Vagina (tissue), 2 donors: ENCODE measurements at regions not wholly inside any gene's neighbourhood (a gene's known extent, or its start where the extent isn't known, plus 50 kb on each side); places are given as distances from the start of the nearest gene placed in this dataset.

Experiments used
- DNase-seq, 2 donors: peaks; one replicate each; pipeline ENCODE4 v3.0.0-alpha.2; 2017; ENCODE audit errors: extremely low spot score in 2 of 2
- H3K27ac ChIP-seq: fragments of 200-600 bp; sonication (generic); one replicate; pipeline ENCODE4 v1.5.1; 2019
- H3K27me3 ChIP-seq: fragments of 200-600 bp; sonication (generic); one replicate; pipeline ENCODE4 v1.5.1; 2019
- H3K36me3 ChIP-seq, 2 donors: fragments of 200-600 bp; sonication (generic); one replicate each; pipeline ENCODE4 v1.5.1; 2017 to 2019
- H3K4me1 ChIP-seq: fragments of 200-600 bp; sonication (generic); one replicate; pipeline ENCODE4 v1.5.1; 2019
- H3K4me3 ChIP-seq, 2 donors: fragments of 200-600 bp; sonication (generic); 1 replicate in 1 of 2; 2 replicates in 1 of 2; pipeline ENCODE4 v1.5.1; 2016 to 2019
- H3K9me3 ChIP-seq: fragments of 200-600 bp; sonication (generic); one replicate; pipeline ENCODE4 v1.5.1; 2019
- CTCF ChIP-seq, 3 experiments: fragments of 450-650 bp in 2 of 3; fragments of 200-600 bp in 1 of 3; sonication (generic) in 1 of 3; IDR thresholded peaks; one replicate each; pipeline ENCODE4 v1.5.1; 2017 to 2019; ENCODE audit warnings: antibody characterized with exemption in 3 of 3, mild to moderate bottlenecking in 2 of 3, moderate library complexity in 2 of 3
- POLR2A ChIP-seq, 2 donors: fragments of 450-650 bp; IDR thresholded peaks; one replicate each; pipeline ENCODE4 v1.6.1; 2017; ENCODE audit warnings: antibody characterized with exemption in 2 of 2, mild to moderate bottlenecking in 2 of 2, moderate library complexity in 2 of 2
- POLR2AphosphoS5 ChIP-seq, 2 donors: sonication (generic); formaldehyde crosslinking; IDR thresholded peaks; one replicate each; pipeline ENCODE4 v1.9.0; 2017; ENCODE audit warnings: antibody characterized with exemption in 2 of 2, mild to moderate bottlenecking in 2 of 2, low read depth in 1 of 2; ENCODE audit not compliant: insufficient read depth in 1 of 2
- intact Hi-C: fragments of 100-400 bp; cut with DNase I; formaldehyde crosslinking; loops from one replicate; pipeline ENCODE4 v1.15.1; 2023

DNA sequence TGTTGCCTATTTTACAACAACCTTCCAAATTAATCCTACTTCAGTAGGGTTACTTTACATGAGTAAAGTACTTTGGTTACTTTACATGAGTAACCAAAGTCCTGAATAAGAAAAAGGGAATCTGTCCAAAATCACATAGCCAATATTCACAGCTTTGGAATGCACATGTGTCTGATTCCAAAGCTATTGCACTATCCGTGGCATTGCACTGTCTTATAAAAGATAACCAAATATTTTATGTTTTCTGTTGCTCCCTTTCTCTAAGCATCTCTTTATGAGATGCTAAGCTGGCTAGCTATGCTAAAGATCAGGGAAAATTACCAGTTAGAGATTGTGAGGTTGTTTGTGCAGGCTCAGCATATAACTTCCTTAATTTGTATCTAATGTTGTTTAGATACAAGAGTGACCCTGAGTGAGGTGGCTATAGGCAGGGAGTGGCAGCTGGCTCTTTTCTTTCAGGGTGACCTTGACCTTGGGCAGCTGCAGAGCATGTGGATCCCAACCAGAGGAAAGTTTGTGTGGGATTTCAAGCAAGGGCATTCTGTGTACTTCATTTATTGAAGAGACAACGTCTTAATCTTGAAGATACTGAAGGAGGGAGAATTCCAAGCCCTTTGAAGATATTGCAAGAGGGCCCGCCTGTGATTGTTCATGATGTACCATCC lies 366.1 kb upstream of the ANKRD30A start:
- Histone ChIP-seq H3K4me1 (no peaks in the 10 kb centered on the region), H3K27ac (no peak overlapping the region), H3K4me3 (no peak overlapping the region), H3K36me3 (no peaks in the 10 kb centered on the region), H3K9me3 (no peaks in the 10 kb centered on the region), H3K27me3 (no peaks in the 10 kb centered on the region)
- TF ChIP-seq CTCF (IDR thresholded peaks at IDR 0.05) (no peak), POLR2AphosphoS5 (IDR thresholded peaks at IDR 0.05; ENCODE audit: insufficient read depth in 1 of 2, low read depth in 1 of 2) (no peak), POLR2A (IDR thresholded peaks at IDR 0.05) (no peak)
- no peak for DNase-seq
- intact Hi-C loops, result no loop called here

- no peak for DNase-seq
- Histone ChIP-seq H3K27me3 (no peaks in the 10 kb centered on the region), H3K4me3 (no peak overlapping the region), H3K4me1 (no peaks in the 10 kb centered on the region), H3K27ac (no peak overlapping the region), H3K36me3 (no peaks in the 10 kb centered on the region), H3K9me3 (no peaks in the 10 kb centered on the region)
- intact Hi-C loops, result no loop called here
- TF ChIP-seq POLR2AphosphoS5 (IDR thresholded peaks at IDR 0.05; ENCODE audit: insufficient read depth in 1 of 2, low read depth in 1 of 2), result no peak
- no peak for TF ChIP-seq CTCF (IDR thresholded peaks at IDR 0.05)
- TF ChIP-seq POLR2A (IDR thresholded peaks at IDR 0.05), result no peak
These were observed 377.1 kb upstream of the ANKRD30A start for GRCh38 chr10:36748128-36748871.

DNA sequence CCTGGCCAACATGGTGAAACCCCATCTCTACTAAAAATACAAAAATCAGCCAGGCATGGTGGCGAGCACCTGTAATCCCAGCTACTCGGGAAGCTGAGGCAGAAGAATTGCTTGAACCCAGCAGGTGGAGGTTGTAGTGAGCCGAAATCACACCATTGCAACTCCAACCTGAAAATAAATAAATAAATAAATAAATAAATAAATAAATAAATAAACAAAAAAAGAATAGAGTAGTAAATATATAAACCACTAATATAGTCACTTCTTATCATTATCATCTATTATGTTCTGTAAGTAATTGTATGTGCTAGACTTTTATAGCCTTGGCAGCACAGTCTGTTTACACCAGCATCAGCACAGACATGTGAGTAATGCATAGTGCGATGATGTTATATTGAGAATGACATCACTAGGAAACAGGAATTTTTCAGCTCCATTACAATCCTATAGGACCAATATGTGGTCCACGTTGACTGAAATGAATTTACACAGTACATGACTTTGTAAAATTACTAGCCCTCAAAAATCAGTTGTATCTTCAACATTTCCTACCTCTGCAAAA lies 385.4 kb upstream of the ANKRD30A start:
- H3K4me3 ChIP-seq, result no peak overlapping the region
- DNase-seq, result no peak
- TF ChIP-seq POLR2A (IDR thresholded peaks at IDR 0.05) (no peak), CTCF (IDR thresholded peaks at IDR 0.05) (no peak), POLR2AphosphoS5 (IDR thresholded peaks at IDR 0.05; ENCODE audit: insufficient read depth in 1 of 2, low read depth in 1 of 2) (no peak)
- intact Hi-C loops, result no loop called here
- H3K9me3 ChIP-seq, result no peaks in the 10 kb centered on the region
- H3K4me1 ChIP-seq, result no peaks in the 10 kb centered on the region
- H3K36me3 ChIP-seq, result no peaks in the 10 kb centered on the region
- H3K27me3 ChIP-seq, result no peaks in the 10 kb centered on the region
- H3K27ac ChIP-seq, result no peak overlapping the region

DNA sequence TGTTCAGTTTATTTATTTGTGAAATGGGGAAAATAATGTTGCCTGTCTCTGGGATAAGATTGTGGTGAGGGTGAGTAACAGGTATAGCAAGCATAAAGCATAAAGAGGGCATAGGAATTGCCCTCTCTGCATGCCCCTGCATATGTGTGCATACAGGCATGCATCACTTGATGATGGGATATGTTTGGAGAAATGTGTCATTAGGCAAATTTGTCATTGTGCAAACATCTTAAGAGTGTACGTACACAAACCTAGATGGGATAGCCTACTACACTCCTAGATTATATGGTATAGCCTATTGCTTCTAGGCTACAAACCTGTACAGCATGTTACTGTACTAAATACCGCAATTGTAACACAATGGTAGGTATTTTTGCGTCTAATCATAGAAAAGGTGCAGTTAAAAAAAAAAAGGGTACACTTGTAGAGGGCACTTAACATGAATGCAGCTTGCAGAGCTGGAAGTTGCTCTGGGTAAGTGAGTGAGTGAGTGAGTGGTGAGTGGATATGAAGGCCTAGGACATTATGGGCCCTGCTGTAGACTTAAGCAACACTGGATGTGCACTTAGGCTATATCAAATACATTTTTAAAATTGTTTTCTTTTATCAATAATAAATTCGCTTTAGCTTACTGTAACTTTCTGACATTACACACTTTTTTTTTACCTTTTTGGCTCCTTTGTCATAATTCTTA lies 386.5 kb upstream of the ANKRD30A start:
- H3K27me3 ChIP-seq, result no peaks in the 10 kb centered on the region
- no peak overlapping the region for H3K4me3 ChIP-seq
- H3K36me3 ChIP-seq, result no peaks in the 10 kb centered on the region
- no peaks in the 10 kb centered on the region for H3K4me1 ChIP-seq
- no peak for DNase-seq
- no peak for TF ChIP-seq POLR2AphosphoS5 (IDR thresholded peaks at IDR 0.05; ENCODE audit: insufficient read depth in 1 of 2, low read depth in 1 of 2)
- no peak for TF ChIP-seq POLR2A (IDR thresholded peaks at IDR 0.05)
- TF ChIP-seq CTCF (IDR thresholded peaks at IDR 0.05), result no peak
- no peak overlapping the region for H3K27ac ChIP-seq
- no peaks in the 10 kb centered on the region for H3K9me3 ChIP-seq
- intact Hi-C loops, result no loop called here
